AG10803 (cell line): ENCODE measurements at regions not wholly inside any gene's neighbourhood (a gene's known extent, or its start where the extent isn't known, plus 50 kb on each side); places are given as distances from the start of the nearest gene placed in this dataset.
A peak's percentile ranks its signal among the peaks of the same experiment; 100 is the strongest.

ENCODE experiments used
- DNase-seq: peaks from one replicate; pipeline ENCODE4 v3.0.0; 2010; ENCODE audit warnings: low read depth
- H3K4me3 ChIP-seq: 2 replicates; pipeline ENCODE4 v1.5.1; 2011; ENCODE audit warnings: mild to moderate bottlenecking, low read length, control low read depth
- TF ChIP-seq, protein P1 (sequence below): conservative IDR thresholded peaks from 2 replicates; pipeline ENCODE4 v1.5.1; 2011; ENCODE audit warnings: mild to moderate bottlenecking, low read length, control low read depth, inconsistent platforms

DNA sequence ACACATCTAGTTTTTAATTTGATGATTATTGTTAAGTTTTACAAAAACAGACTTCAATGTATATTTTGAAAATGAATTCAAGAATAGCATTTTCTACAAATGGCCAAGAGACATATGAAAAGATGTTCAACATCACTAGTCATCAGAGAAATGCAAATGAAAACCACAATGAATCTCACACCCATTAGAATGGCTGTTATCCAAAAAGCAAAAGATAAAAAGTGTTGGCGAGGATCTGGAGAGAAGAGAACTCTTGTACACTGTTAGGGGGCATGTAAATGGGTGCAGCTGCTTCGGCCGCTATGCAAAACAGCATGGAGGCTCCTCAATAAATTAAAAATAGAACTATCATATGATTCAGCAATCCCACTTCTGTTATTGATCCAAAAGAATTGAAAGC lies 185.8 kb upstream of the CCN2 start:
- no peak overlapping the region for H3K4me3 ChIP-seq
- DNase-seq = peak; percentile 37
- TF ChIP-seq, protein P1, sequence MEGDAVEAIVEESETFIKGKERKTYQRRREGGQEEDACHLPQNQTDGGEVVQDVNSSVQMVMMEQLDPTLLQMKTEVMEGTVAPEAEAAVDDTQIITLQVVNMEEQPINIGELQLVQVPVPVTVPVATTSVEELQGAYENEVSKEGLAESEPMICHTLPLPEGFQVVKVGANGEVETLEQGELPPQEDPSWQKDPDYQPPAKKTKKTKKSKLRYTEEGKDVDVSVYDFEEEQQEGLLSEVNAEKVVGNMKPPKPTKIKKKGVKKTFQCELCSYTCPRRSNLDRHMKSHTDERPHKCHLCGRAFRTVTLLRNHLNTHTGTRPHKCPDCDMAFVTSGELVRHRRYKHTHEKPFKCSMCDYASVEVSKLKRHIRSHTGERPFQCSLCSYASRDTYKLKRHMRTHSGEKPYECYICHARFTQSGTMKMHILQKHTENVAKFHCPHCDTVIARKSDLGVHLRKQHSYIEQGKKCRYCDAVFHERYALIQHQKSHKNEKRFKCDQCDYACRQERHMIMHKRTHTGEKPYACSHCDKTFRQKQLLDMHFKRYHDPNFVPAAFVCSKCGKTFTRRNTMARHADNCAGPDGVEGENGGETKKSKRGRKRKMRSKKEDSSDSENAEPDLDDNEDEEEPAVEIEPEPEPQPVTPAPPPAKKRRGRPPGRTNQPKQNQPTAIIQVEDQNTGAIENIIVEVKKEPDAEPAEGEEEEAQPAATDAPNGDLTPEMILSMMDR = no peak

DNA sequence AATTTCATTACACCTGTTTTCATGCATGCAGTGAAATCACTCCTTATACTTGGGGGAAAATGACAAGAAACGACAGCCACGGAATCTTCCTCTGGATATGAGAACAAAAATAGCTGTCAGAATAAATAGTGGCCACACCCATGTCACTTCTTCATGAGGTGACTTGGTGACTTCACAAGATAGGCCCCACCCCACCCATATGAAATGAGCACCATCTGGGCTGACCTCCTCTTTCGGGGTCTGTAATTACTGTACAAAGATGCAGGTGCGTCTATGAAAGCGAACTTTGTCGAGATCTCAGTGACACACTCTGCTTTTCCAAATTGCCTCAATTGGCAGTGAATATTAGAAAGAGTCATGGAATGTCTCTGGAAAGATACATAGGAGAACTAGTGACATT lies 184.2 kb upstream of the CCN2 start:
- no peak overlapping the region for H3K4me3 ChIP-seq
- TF ChIP-seq, protein P1 = no peak
- DNase-seq = no peak

DNA sequence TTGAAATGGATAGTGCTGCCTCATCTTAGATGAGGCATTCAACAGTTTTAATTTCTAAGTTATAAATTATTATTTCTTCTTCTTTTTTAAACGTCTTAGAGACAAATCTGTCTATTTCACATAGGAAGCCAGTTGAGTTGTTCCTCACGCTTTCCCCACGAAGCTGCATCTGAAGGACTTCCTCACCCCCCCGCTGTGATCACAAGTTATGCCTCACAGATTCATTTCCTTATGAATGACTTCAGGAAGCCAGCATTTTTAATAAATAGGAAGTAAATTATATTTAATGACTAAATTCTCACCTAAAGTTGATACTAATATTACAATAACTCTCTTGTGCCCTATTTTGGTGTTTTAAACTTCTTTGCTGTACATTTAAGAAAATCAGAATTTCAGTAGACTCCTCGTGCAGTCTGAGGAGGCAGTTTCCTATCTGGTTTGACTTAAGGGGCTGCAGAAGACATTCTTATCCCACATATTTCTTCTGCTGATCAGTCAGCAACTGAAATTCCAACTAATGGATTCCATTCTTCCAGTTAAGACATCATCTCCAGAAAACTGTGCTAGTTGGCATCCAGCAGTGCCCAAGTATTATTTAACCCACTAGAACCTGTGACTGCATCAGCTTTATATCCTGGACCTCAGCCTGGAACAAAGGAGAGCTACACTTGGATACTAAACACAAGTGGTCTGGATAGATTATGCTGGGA lies 182.7 kb upstream of the CCN2 start:
- peak; percentile 82 for DNase-seq
- no peak overlapping the region for H3K4me3 ChIP-seq
- TF ChIP-seq, protein P1 = no peak

DNA sequence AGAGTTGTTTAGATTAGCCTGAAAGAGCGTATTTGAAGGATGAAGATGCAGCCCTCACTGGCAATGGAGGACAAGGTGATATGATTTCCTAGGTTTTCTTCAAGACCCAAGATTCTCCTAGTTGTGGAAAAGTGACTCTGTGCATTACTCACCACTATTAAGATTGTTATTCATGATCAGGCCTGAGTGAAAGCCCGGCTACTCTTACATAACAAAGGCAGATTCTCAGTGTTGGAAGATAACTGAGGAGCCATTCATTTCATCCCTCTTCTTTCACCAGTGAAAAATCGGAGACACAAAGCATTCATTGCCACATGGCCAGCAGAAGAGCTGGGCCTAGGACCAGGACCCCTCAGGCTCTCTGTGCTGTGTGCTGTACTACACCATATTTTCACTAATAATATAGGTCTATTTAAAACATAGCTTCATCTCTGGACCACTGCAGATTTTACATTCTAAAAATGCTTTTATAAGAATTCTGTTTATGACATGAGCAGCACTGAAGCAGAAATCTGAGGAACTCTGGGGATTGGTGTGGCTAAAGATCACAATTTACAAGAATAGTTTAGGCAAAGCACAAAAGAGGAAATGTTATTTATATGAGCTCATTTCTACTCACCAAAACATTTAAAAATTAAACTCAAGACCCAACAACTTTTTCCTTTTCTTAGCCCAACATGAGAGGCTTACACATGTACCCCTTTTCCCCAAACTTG lies 181.9 kb upstream of the CCN2 start:
- DNase-seq = peak; percentile 80
- H3K4me3 ChIP-seq = no peak overlapping the region
- TF ChIP-seq, protein P1 = no peak

DNA sequence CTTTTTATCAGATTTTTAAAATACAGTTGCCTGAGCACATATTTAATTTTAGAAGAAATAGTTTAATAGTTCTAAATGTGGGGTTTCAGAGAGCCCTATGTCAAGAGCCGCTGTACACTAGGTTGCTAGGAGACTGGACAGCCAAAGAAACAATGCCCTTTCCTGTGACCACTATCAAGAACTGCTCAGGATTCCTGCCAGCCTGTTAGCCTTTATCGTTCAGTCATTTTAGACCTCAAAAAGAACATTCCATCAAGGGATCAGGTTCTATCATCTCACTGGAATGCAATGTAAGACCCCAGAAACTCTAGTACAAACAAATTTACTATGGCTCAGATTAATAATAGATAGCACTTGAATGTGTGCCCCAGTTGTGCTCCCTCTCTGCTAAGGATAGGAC lies 181.2 kb upstream of the CCN2 start:
- DNase-seq = peak; percentile 62
- H3K4me3 ChIP-seq = no peak overlapping the region
- TF ChIP-seq, protein P1 = no peak

DNA sequence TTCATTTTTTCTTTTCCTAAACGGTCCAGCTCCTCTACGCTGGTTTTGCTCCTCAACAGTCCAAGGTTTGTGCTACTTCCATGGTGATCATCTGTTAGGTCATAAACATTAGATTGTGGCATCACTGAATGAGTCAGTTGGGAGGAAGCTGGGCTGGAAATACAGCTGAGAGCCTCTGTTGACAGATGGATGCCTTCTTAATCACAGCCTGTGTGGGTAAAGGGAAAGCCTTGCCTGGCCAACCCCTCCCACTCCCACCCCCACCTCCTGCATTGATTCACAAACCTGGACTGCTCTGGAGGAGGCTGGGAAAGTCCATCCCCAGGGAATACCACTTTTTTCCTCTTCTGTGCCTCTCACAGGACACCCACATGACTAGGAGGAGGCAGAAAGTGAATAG lies 180.6 kb upstream of the CCN2 start:
- TF ChIP-seq, protein P1 = no peak
- no peak overlapping the region for H3K4me3 ChIP-seq
- peak; percentile 100 for DNase-seq

DNA sequence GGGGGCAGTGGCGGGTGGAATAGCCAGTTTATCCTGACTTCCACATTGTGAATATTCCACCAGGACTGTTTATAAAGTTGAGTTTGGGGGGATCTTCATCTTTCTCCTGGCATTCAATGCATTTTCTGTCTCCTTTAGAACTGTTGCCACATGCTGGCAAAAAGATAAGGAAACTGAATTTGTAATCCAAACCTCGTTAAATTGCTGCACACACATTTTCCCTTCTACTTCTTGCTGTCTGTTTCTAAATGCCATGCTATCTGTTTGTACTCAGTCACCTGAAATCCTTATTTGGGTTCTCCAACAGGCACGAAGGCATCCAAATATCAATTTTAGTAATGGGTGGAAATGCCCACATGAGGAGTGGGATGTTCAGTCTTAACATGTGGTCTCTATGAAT lies 180.2 kb upstream of the CCN2 start:
- DNase-seq = no peak
- peak overlapping the region; percentile 2; the same call in 1 of the 2 replicates for H3K4me3 ChIP-seq
- TF ChIP-seq, protein P1 = no peak
